ENCODE measurements at regions not wholly inside any gene's neighbourhood (a gene's known extent, or its start where the extent isn't known, plus 50 kb on each side); places are given as distances from the start of the nearest gene placed in this dataset.

DNA sequence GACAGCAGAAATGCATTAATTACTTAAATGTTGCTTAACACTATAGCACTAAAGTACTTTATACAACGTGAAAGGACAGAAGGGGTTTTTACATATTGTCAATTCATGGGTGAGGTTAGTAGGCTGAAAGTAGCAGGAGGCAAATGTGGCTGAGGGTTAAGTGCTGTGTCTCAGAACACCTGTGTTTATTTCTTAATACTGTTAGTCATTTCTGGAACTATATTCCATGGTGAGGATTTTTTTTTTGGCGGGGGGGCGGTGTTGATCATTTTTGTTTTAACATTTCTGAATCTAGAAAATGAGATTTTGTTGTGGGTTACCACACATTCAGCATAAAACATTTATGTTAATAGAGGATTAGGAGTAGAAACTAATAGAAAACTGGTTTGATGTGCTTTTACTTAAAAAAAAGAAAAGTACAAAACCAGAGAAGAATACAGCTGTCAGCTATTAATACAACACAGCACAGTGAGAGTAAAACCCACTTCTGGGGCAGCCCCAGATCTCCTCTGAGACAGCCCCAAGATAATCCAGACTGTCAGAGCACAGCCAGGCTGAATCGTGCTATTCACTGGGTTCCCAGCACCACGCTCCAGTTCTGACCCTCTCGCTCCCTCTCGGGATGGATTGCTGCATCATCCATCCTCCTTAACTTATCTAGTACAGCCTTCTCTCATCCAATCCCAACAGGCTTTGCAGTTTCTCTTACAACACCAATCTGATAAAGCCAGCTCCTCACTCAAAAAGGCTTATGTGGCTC, 307.7 kb downstream of the TUSC7 start:
- H3K4me3 ChIP-seq (ENCODE audit: insufficient read depth, low read depth, low read length), result no peak overlapping the region
- Mint-ChIP-seq H3K27me3 (ENCODE audit: low read depth, unreplicated experiment) (peaks cover 9% of the 10 kb centered on the region), H3K27ac (ENCODE audit: unreplicated experiment) (no peak overlapping the region), H3K4me3 (ENCODE audit: unreplicated experiment) (no peak overlapping the region), H3K36me3 (ENCODE audit: low read depth, unreplicated experiment) (no peaks in the 10 kb centered on the region), H3K4me1 (ENCODE audit: low read depth, unreplicated experiment) (peaks cover 1% of the 10 kb centered on the region), H3K9me3 (ENCODE audit: unreplicated experiment) (no peaks in the 10 kb centered on the region)
- H3K9me3 ChIP-seq (ENCODE audit: insufficient read depth, low read depth, low read length), result no peaks in the 10 kb centered on the region
- H3K27me3 ChIP-seq (ENCODE audit: insufficient read depth, low read length), result peaks cover 3% of the 10 kb centered on the region
- no peaks in the 10 kb centered on the region for H3K36me3 ChIP-seq (ENCODE audit: insufficient read depth, low read length)
- H3K9ac ChIP-seq (ENCODE audit: low read length), result no peak overlapping the region
- H2AFZ ChIP-seq (ENCODE audit: low read depth, low read length), result no peak overlapping the region
- H3K4me1 ChIP-seq (ENCODE audit: insufficient read depth, low read length), result no peaks in the 10 kb centered on the region
- H3K4me2 ChIP-seq (ENCODE audit: low read length), result no peak overlapping the region
- H3K79me2 ChIP-seq (ENCODE audit: insufficient read depth, low read length), result no peaks in the 10 kb centered on the region
- TF ChIP-seq, protein P1, sequence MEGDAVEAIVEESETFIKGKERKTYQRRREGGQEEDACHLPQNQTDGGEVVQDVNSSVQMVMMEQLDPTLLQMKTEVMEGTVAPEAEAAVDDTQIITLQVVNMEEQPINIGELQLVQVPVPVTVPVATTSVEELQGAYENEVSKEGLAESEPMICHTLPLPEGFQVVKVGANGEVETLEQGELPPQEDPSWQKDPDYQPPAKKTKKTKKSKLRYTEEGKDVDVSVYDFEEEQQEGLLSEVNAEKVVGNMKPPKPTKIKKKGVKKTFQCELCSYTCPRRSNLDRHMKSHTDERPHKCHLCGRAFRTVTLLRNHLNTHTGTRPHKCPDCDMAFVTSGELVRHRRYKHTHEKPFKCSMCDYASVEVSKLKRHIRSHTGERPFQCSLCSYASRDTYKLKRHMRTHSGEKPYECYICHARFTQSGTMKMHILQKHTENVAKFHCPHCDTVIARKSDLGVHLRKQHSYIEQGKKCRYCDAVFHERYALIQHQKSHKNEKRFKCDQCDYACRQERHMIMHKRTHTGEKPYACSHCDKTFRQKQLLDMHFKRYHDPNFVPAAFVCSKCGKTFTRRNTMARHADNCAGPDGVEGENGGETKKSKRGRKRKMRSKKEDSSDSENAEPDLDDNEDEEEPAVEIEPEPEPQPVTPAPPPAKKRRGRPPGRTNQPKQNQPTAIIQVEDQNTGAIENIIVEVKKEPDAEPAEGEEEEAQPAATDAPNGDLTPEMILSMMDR (IDR thresholded peaks at IDR 0.05; ENCODE audit: insufficient read depth, low read depth, low read length), result no peak
- no peak for TF ChIP-seq EZH2 (IDR thresholded peaks at IDR 0.05; ENCODE audit: insufficient read depth, low read length)
- no peaks in the 10 kb centered on the region for H4K20me1 ChIP-seq (ENCODE audit: insufficient read depth, low read length)
- FAIRE-seq (no peak), DNase-seq (ENCODE audit: low read depth) (no peak)
- H3K27ac ChIP-seq (ENCODE audit: low read depth, low read length), result no peak overlapping the region

DNA sequence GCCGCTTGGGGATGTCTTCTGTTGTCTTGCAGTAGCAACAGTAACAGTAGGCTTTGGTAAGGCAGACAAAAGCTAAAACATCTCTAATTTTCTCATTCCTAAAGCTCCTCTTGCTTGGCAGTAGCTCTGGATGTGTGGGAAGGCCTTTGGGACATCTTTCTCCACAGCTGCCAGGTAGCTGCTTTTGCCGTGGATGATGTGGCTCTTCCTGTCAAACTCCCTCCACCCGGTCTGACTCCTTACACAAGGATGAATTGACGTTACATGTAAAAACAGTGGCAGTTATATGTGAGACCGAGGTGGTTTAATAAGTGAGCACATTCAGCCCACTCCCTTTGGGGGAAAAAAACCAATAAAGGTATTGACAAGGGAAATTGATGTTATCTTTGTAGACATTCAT, 309.1 kb downstream of the TUSC7 start:
- no peak overlapping the region for H3K9ac ChIP-seq (ENCODE audit: low read length)
- TF ChIP-seq EZH2 (IDR thresholded peaks at IDR 0.05; ENCODE audit: insufficient read depth, low read length), result no peak
- TF ChIP-seq, protein P1 (IDR thresholded peaks at IDR 0.05; ENCODE audit: insufficient read depth, low read depth, low read length), result no peak
- no peaks in the 10 kb centered on the region for H3K9me3 ChIP-seq (ENCODE audit: insufficient read depth, low read depth, low read length)
- Mint-ChIP-seq H3K9me3 (ENCODE audit: unreplicated experiment) (no peaks in the 10 kb centered on the region), H3K4me1 (ENCODE audit: low read depth, unreplicated experiment) (peaks cover 1% of the 10 kb centered on the region), H3K27me3 (ENCODE audit: low read depth, unreplicated experiment) (peaks cover 9% of the 10 kb centered on the region), H3K27ac (ENCODE audit: unreplicated experiment) (no peak overlapping the region), H3K36me3 (ENCODE audit: low read depth, unreplicated experiment) (no peaks in the 10 kb centered on the region), H3K4me3 (ENCODE audit: unreplicated experiment) (no peak overlapping the region)
- DNase-seq (ENCODE audit: low read depth) (no peak), FAIRE-seq (no peak)
- H3K79me2 ChIP-seq (ENCODE audit: insufficient read depth, low read length), result no peaks in the 10 kb centered on the region
- H3K27me3 ChIP-seq (ENCODE audit: insufficient read depth, low read length), result peaks cover 3% of the 10 kb centered on the region
- H3K36me3 ChIP-seq (ENCODE audit: insufficient read depth, low read length), result no peaks in the 10 kb centered on the region
- H3K4me2 ChIP-seq (ENCODE audit: low read length), result peak overlapping the region; percentile 40
- no peaks in the 10 kb centered on the region for H3K4me1 ChIP-seq (ENCODE audit: insufficient read depth, low read length)
- H3K4me3 ChIP-seq (ENCODE audit: insufficient read depth, low read depth, low read length), result no peak overlapping the region
- H2AFZ ChIP-seq (ENCODE audit: low read depth, low read length), result no peak overlapping the region
- H4K20me1 ChIP-seq (ENCODE audit: insufficient read depth, low read length), result no peaks in the 10 kb centered on the region
- H3K27ac ChIP-seq (ENCODE audit: low read depth, low read length), result no peak overlapping the region

DNA sequence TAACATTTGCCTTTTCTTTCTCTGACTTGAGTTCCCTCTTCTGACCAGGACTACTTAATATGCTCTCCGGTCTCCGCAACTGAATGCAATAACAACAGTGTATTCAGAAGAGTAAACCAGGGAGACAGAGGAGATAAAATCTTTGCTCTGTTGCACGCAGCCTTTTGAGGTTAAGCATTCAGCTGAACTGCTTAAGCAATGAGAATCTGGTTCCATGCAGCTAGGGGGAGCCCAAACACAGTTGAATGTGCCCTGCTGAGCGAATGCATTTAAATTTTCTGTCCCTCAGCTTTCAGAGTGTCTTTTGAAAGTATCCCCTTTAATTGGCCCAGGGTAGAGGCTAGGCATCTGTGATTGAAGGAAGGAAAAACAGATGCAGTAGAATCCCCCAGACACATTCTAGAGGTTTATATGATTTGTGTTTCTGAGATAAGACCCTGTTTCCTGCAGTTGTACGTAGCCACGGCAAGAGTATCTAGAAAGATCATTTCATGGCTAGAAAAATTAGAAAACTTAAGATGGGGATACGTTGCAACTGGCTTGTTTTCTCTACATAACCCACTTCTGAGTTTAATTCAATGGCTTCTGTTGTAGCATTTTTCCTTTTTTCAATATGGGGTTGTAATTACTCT, 309.6 kb downstream of the TUSC7 start:
- no peaks in the 10 kb centered on the region for H3K9me3 ChIP-seq (ENCODE audit: insufficient read depth, low read depth, low read length)
- Mint-ChIP-seq H3K27ac (ENCODE audit: unreplicated experiment) (no peak overlapping the region), H3K4me3 (ENCODE audit: unreplicated experiment) (no peak overlapping the region), H3K4me1 (ENCODE audit: low read depth, unreplicated experiment) (peaks cover 1% of the 10 kb centered on the region), H3K9me3 (ENCODE audit: unreplicated experiment) (no peaks in the 10 kb centered on the region), H3K27me3 (ENCODE audit: low read depth, unreplicated experiment) (peaks cover 9% of the 10 kb centered on the region), H3K36me3 (ENCODE audit: low read depth, unreplicated experiment) (no peaks in the 10 kb centered on the region)
- peak overlapping the region; percentile 40 for H3K4me2 ChIP-seq (ENCODE audit: low read length)
- H4K20me1 ChIP-seq (ENCODE audit: insufficient read depth, low read length), result no peaks in the 10 kb centered on the region
- H3K27ac ChIP-seq (ENCODE audit: low read depth, low read length), result no peak overlapping the region
- H3K79me2 ChIP-seq (ENCODE audit: insufficient read depth, low read length), result no peaks in the 10 kb centered on the region
- peak; percentile 73 for FAIRE-seq
- peaks cover 3% of the 10 kb centered on the region for H3K27me3 ChIP-seq (ENCODE audit: insufficient read depth, low read length)
- no peaks in the 10 kb centered on the region for H3K4me1 ChIP-seq (ENCODE audit: insufficient read depth, low read length)
- H2AFZ ChIP-seq (ENCODE audit: low read depth, low read length), result no peak overlapping the region
- H3K4me3 ChIP-seq (ENCODE audit: insufficient read depth, low read depth, low read length), result no peak overlapping the region
- H3K36me3 ChIP-seq (ENCODE audit: insufficient read depth, low read length), result no peaks in the 10 kb centered on the region
- H3K9ac ChIP-seq (ENCODE audit: low read length), result no peak overlapping the region
- DNase-seq (ENCODE audit: low read depth), result peak; percentile 37
- TF ChIP-seq, protein P1 (IDR thresholded peaks at IDR 0.05; ENCODE audit: insufficient read depth, low read depth, low read length), result peak; percentile 89
- no peak for TF ChIP-seq EZH2 (IDR thresholded peaks at IDR 0.05; ENCODE audit: insufficient read depth, low read length)

All from astrocyte (in vitro differentiated cells and primary cell).